Thoracic aorta (tissue), 2 donors: ENCODE measurements at regions not wholly inside any gene's neighbourhood (a gene's known extent, or its start where the extent isn't known, plus 50 kb on each side); places are given as distances from the start of the nearest gene placed in this dataset.

Experiments used
- ATAC-seq: fragments of 150-250 bp; one replicate; pipeline ENCODE4 v1.8.0; 2017; ENCODE audit warnings: low read depth; ENCODE audit not compliant: insufficient number of reproducible peaks, low FRiP score
- DNase-seq: peaks from one replicate; pipeline ENCODE4 v3.0.0-alpha.2; 2020; ENCODE audit warnings: low spot score
- H3K27ac ChIP-seq, 2 donors: fragments of 200-600 bp; sonication (generic); 1 replicate in 1 of 2; 2 replicates in 1 of 2; pipeline ENCODE4 v1.5.1; 2016; ENCODE audit warnings: mild to moderate bottlenecking in 2 of 2, moderate library complexity in 2 of 2
- H3K27me3 ChIP-seq: fragments of 200-600 bp; sonication (generic); replicated peaks from 2 replicates; pipeline ENCODE4 v1.6.0; 2016; ENCODE audit warnings: mild to moderate bottlenecking; ENCODE audit not compliant: insufficient read depth
- H3K36me3 ChIP-seq: fragments of 200-600 bp; sonication (generic); one replicate; pipeline ENCODE4 v1.5.1; 2016
- H3K4me1 ChIP-seq, 2 donors: fragments of 200-600 bp; sonication (generic); 1 replicate in 1 of 2; 2 replicates in 1 of 2; pipeline versions ENCODE4 v1.5.1 to v1.6.0; 2016; ENCODE audit warnings: low read depth in 2 of 2, mild to moderate bottlenecking in 1 of 2; ENCODE audit not compliant: control insufficient read depth in 1 of 2
- H3K4me3 ChIP-seq: fragments of 200-600 bp; sonication (generic); 2 replicates; pipeline ENCODE4 v1.5.1; 2016; ENCODE audit warnings: mild to moderate bottlenecking
- H3K9me3 ChIP-seq: fragments of 200-600 bp; sonication (generic); 2 replicates; pipeline ENCODE4 v1.5.1; 2016
- TF ChIP-seq, protein P1 (sequence below): fragments of 200-600 bp; sonication (generic); IDR thresholded peaks from one replicate; pipeline ENCODE4 v1.5.1; 2019; ENCODE audit warnings: antibody characterized with exemption

GRCh38 chr10:129038522-129038921, 428.5 kb upstream of the MGMT start:
- Histone ChIP-seq H3K4me1 (no peaks in the 10 kb centered on the region), H3K27me3 (peaks cover 5% of the 10 kb centered on the region), H3K36me3 (no peaks in the 10 kb centered on the region), H3K9me3 (no peaks in the 10 kb centered on the region), H3K4me3 (no peak overlapping the region), H3K27ac (no peak overlapping the region)
- no peak for ATAC-seq
- TF ChIP-seq, protein P1, sequence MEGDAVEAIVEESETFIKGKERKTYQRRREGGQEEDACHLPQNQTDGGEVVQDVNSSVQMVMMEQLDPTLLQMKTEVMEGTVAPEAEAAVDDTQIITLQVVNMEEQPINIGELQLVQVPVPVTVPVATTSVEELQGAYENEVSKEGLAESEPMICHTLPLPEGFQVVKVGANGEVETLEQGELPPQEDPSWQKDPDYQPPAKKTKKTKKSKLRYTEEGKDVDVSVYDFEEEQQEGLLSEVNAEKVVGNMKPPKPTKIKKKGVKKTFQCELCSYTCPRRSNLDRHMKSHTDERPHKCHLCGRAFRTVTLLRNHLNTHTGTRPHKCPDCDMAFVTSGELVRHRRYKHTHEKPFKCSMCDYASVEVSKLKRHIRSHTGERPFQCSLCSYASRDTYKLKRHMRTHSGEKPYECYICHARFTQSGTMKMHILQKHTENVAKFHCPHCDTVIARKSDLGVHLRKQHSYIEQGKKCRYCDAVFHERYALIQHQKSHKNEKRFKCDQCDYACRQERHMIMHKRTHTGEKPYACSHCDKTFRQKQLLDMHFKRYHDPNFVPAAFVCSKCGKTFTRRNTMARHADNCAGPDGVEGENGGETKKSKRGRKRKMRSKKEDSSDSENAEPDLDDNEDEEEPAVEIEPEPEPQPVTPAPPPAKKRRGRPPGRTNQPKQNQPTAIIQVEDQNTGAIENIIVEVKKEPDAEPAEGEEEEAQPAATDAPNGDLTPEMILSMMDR, result no peak
- no peak for DNase-seq

- Histone ChIP-seq H3K4me3 (no peak overlapping the region), H3K27me3 (no peaks in the 10 kb centered on the region), H3K9me3 (no peaks in the 10 kb centered on the region), H3K4me1 (no peaks in the 10 kb centered on the region), H3K36me3 (no peaks in the 10 kb centered on the region), H3K27ac (no peak overlapping the region)
- TF ChIP-seq, protein P1, result no peak
- ATAC-seq (no peak), DNase-seq (no peak)
These were observed 427.4 kb upstream of the MGMT start for GRCh38 chr10:129039406-129040370.

DNA sequence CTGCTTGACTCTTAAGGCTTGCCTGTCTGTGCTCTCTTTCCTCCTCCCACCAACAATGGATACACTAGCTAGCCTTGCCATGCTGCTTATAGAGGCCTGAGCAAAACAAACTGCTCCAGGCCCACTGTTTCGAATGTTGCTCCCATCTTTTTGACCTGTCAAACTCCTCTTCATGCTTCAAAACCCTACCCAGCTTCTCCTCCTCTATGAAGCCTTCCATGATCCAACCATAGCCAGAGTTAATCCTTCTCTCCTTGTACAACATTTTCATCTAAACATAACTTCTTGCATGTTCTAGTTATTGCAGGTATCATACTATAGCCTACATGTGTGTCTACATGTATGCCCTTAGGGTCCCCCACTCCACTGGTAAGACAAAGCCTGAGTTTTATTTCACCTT, 426.7 kb upstream of the MGMT start:
- TF ChIP-seq, protein P1, result no peak
- Histone ChIP-seq H3K27me3 (no peaks in the 10 kb centered on the region), H3K27ac (no peak overlapping the region), H3K9me3 (no peaks in the 10 kb centered on the region), H3K36me3 (no peaks in the 10 kb centered on the region), H3K4me3 (no peak overlapping the region), H3K4me1 (no peaks in the 10 kb centered on the region)
- ATAC-seq, result no peak
- DNase-seq, result no peak

GRCh38 chr10:129041916-129042315, 425.1 kb upstream of the MGMT start:
- Histone ChIP-seq H3K4me3 (no peak overlapping the region), H3K36me3 (no peaks in the 10 kb centered on the region), H3K27ac (no peak overlapping the region), H3K9me3 (no peaks in the 10 kb centered on the region), H3K27me3 (no peaks in the 10 kb centered on the region), H3K4me1 (peaks cover 11 to 15% of the 10 kb centered on the region in 2 donors)
- TF ChIP-seq, protein P1, result no peak
- DNase-seq (no peak), ATAC-seq (no peak)

- ATAC-seq (no peak), DNase-seq (no peak)
- Histone ChIP-seq H3K4me3 (no peak overlapping the region), H3K4me1 (peaks cover 11 to 15% of the 10 kb centered on the region in 2 donors), H3K9me3 (no peaks in the 10 kb centered on the region), H3K27me3 (no peaks in the 10 kb centered on the region), H3K27ac (no peak overlapping the region), H3K36me3 (no peaks in the 10 kb centered on the region)
- TF ChIP-seq, protein P1, result no peak
These were observed 424.1 kb upstream of the MGMT start for GRCh38 chr10:129042776-129043595.
